ENCODE measurements at regions not wholly inside any gene's neighbourhood (a gene's known extent, or its start where the extent isn't known, plus 50 kb on each side); places are given as distances from the start of the nearest gene placed in this dataset.

GRCh38 chr5:165538065-165538464 is 2032.6 kb downstream of the MAT2B start:
- Histone ChIP-seq H3K36me3 (replicated peaks; ENCODE audit: control insufficient read depth, insufficient read depth, low read length) (no peaks in the 10 kb centered on the region), H3K27me3 (ENCODE audit: control insufficient read depth, insufficient read depth, low read length) (no peaks in the 10 kb centered on the region), H3K4me3 (ENCODE audit: insufficient read depth, low read depth, low read length) (no peak overlapping the region)
- DNase-seq = no peak

GRCh38 chr5:165559645-165560044 is 2054.2 kb downstream of the MAT2B start:
- no peaks in the 10 kb centered on the region for H3K27me3 ChIP-seq (ENCODE audit: control insufficient read depth, insufficient read depth, low read length)

GRCh38 chr5:165560648-165561047 is 2055.2 kb downstream of the MAT2B start:
- no peak for DNase-seq
- Histone ChIP-seq H3K36me3 (replicated peaks; ENCODE audit: control insufficient read depth, insufficient read depth, low read length) (no peaks in the 10 kb centered on the region), H3K27me3 (ENCODE audit: control insufficient read depth, insufficient read depth, low read length) (no peaks in the 10 kb centered on the region), H3K4me3 (ENCODE audit: insufficient read depth, low read depth, low read length) (no peak overlapping the region)

More at GRCh38 chr5:165559645-165560044, 2054.2 kb downstream of the MAT2B start:
- DNase-seq = no peak
- no peak overlapping the region for H3K4me3 ChIP-seq (ENCODE audit: insufficient read depth, low read depth, low read length)
- no peaks in the 10 kb centered on the region for H3K36me3 ChIP-seq (replicated peaks; ENCODE audit: control insufficient read depth, insufficient read depth, low read length)

- Histone ChIP-seq H3K4me3 (ENCODE audit: insufficient read depth, low read depth, low read length) (no peak overlapping the region), H3K27me3 (ENCODE audit: control insufficient read depth, insufficient read depth, low read length) (no peaks in the 10 kb centered on the region), H3K36me3 (replicated peaks; ENCODE audit: control insufficient read depth, insufficient read depth, low read length) (no peaks in the 10 kb centered on the region)
- DNase-seq = no peak
These were observed 2060.5 kb downstream of the MAT2B start for GRCh38 chr5:165565911-165566310.

- Histone ChIP-seq H3K27me3 (ENCODE audit: control insufficient read depth, insufficient read depth, low read length) (no peaks in the 10 kb centered on the region), H3K4me3 (ENCODE audit: insufficient read depth, low read depth, low read length) (no peak overlapping the region), H3K36me3 (replicated peaks; ENCODE audit: control insufficient read depth, insufficient read depth, low read length) (no peaks in the 10 kb centered on the region)
- DNase-seq = no peak
These were observed 2064.1 kb downstream of the MAT2B start for GRCh38 chr5:165569551-165569950.

GRCh38 chr5:165573445-165573844 is 2068.0 kb downstream of the MAT2B start:
- no peak overlapping the region for H3K4me3 ChIP-seq (ENCODE audit: insufficient read depth, low read depth, low read length)
- no peak for DNase-seq
- H3K27me3 ChIP-seq (ENCODE audit: control insufficient read depth, insufficient read depth, low read length) = no peaks in the 10 kb centered on the region
- H3K36me3 ChIP-seq (replicated peaks; ENCODE audit: control insufficient read depth, insufficient read depth, low read length) = no peaks in the 10 kb centered on the region

GRCh38 chr5:165574100-165574499 is 2068.7 kb downstream of the MAT2B start:
- DNase-seq = no peak
- H3K27me3 ChIP-seq (ENCODE audit: control insufficient read depth, insufficient read depth, low read length) = no peaks in the 10 kb centered on the region
- no peak overlapping the region for H3K4me3 ChIP-seq (ENCODE audit: insufficient read depth, low read depth, low read length)
- H3K36me3 ChIP-seq (replicated peaks; ENCODE audit: control insufficient read depth, insufficient read depth, low read length) = no peaks in the 10 kb centered on the region

- no peak for DNase-seq
- H3K27me3 ChIP-seq (ENCODE audit: control insufficient read depth, insufficient read depth, low read length) = no peaks in the 10 kb centered on the region
- H3K36me3 ChIP-seq (replicated peaks; ENCODE audit: control insufficient read depth, insufficient read depth, low read length) = no peaks in the 10 kb centered on the region
These were observed 2071.4 kb downstream of the MAT2B start for GRCh38 chr5:165576678-165577275.

GRCh38 chr5:165579911-165580310 is 2074.5 kb downstream of the MAT2B start:
- no peak for DNase-seq
- H3K36me3 ChIP-seq (replicated peaks; ENCODE audit: control insufficient read depth, insufficient read depth, low read length) = no peaks in the 10 kb centered on the region
- H3K4me3 ChIP-seq (ENCODE audit: insufficient read depth, low read depth, low read length) = no peak overlapping the region
- no peaks in the 10 kb centered on the region for H3K27me3 ChIP-seq (ENCODE audit: control insufficient read depth, insufficient read depth, low read length)

More at GRCh38 chr5:165576678-165577275, 2071.4 kb downstream of the MAT2B start:
- H3K4me3 ChIP-seq (ENCODE audit: insufficient read depth, low read depth, low read length) = no peak overlapping the region

- no peaks in the 10 kb centered on the region for H3K36me3 ChIP-seq (replicated peaks; ENCODE audit: control insufficient read depth, insufficient read depth, low read length)
- no peak for DNase-seq
- H3K27me3 ChIP-seq (ENCODE audit: control insufficient read depth, insufficient read depth, low read length) = no peaks in the 10 kb centered on the region
- no peak overlapping the region for H3K4me3 ChIP-seq (ENCODE audit: insufficient read depth, low read depth, low read length)
These were observed 2089.3 kb downstream of the MAT2B start for GRCh38 chr5:165594693-165595092.

GRCh38 chr5:165602529-165602928 is 2097.1 kb downstream of the MAT2B start:
- H3K27me3 ChIP-seq (ENCODE audit: control insufficient read depth, insufficient read depth, low read length) = no peaks in the 10 kb centered on the region
- H3K36me3 ChIP-seq (replicated peaks; ENCODE audit: control insufficient read depth, insufficient read depth, low read length) = no peaks in the 10 kb centered on the region
- no peak for DNase-seq
- H3K4me3 ChIP-seq (ENCODE audit: insufficient read depth, low read depth, low read length) = no peak overlapping the region

GRCh38 chr5:165607026-165607425 is 2101.6 kb downstream of the MAT2B start:
- no peaks in the 10 kb centered on the region for H3K36me3 ChIP-seq (replicated peaks; ENCODE audit: control insufficient read depth, insufficient read depth, low read length)
- DNase-seq = no peak
- H3K4me3 ChIP-seq (ENCODE audit: insufficient read depth, low read depth, low read length) = no peak overlapping the region
- H3K27me3 ChIP-seq (ENCODE audit: control insufficient read depth, insufficient read depth, low read length) = no peaks in the 10 kb centered on the region

GRCh38 chr5:165609871-165610270 is 2104.5 kb downstream of the MAT2B start:
- H3K36me3 ChIP-seq (replicated peaks; ENCODE audit: control insufficient read depth, insufficient read depth, low read length) = no peaks in the 10 kb centered on the region
- H3K27me3 ChIP-seq (ENCODE audit: control insufficient read depth, insufficient read depth, low read length) = no peaks in the 10 kb centered on the region
- H3K4me3 ChIP-seq (ENCODE audit: insufficient read depth, low read depth, low read length) = no peak overlapping the region
- no peak for DNase-seq

- peak; percentile 40 for DNase-seq
- Histone ChIP-seq H3K36me3 (replicated peaks; ENCODE audit: control insufficient read depth, insufficient read depth, low read length) (no peaks in the 10 kb centered on the region), H3K27me3 (ENCODE audit: control insufficient read depth, insufficient read depth, low read length) (no peaks in the 10 kb centered on the region), H3K4me3 (ENCODE audit: insufficient read depth, low read depth, low read length) (no peak overlapping the region)
These were observed 2111.3 kb downstream of the MAT2B start for GRCh38 chr5:165616490-165617405.

GRCh38 chr5:165617491-165617890 is 2112.1 kb downstream of the MAT2B start:
- Histone ChIP-seq H3K27me3 (ENCODE audit: control insufficient read depth, insufficient read depth, low read length) (no peaks in the 10 kb centered on the region), H3K4me3 (ENCODE audit: insufficient read depth, low read depth, low read length) (no peak overlapping the region), H3K36me3 (replicated peaks; ENCODE audit: control insufficient read depth, insufficient read depth, low read length) (no peaks in the 10 kb centered on the region)
- no peak for DNase-seq
